Germinal center (tissue), 1 donor: ENCODE measurements at regions not wholly inside any gene's neighbourhood (a gene's known extent, or its start where the extent isn't known, plus 50 kb on each side); places are given as distances from the start of the nearest gene placed in this dataset.

ENCODE experiments used
- DNase-seq: peaks from one replicate; pipeline ENCODE4 v3.0.0; 2012; ENCODE audit warnings: mixed read lengths, low spot score

DNA sequence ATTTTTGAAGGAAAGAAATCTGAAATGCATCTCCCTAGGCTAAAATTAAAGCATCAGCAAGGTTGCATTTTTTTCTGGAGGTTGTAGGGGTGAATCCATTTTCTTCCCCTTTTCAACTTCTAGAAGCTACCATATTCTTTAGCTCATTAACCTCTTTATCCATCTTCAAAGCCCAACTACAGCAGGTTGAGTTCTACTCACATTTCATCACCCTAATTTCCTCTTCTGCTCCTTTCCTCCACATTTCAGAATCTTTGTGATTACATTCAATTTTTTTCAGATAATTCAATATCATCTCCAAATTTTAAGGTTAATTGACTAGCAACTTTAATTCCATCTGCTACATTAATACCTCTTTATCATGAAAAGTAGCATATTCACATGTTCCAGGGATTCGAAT is 2655.7 kb upstream of the PCDH20 start:
- DNase-seq = no peak

DNA sequence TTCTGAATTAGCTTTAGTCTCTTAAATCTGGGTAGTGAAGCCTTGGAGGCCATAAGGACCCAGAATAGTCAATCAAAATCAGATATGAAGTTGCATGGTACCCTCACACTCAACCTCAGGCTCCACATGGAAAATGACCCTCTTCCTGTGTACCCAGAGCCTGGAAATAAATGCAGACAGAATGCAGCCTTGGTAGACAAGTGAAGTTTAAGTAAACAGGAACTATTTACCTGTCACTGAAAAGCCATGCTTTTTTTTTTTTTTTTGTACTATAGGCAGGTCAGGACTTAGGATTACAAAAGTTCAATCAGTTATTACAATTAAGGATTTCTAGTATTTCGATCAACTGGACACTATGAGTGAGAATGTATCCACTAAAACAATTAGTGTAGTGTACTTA is 2654.2 kb upstream of the PCDH20 start:
- no peak for DNase-seq

DNA sequence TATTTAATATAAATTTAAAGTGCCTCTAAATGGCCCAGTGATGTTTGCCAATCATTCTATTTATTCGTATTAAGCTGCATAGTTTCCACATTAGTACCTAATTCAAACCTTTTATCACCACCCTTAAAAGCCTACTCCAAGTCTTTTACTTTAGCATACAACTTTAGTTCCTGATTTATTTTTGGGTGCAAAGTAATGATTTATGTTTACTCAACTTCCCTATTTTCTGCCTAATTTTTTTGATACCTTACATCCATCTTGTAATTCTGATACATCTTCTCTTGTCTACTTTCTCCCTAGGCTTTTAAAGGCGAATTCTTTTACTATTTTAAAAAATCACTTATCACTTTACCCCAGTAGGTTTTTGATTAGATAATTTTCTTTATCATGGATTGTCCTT is 2651.1 kb upstream of the PCDH20 start:
- DNase-seq = no peak

DNA sequence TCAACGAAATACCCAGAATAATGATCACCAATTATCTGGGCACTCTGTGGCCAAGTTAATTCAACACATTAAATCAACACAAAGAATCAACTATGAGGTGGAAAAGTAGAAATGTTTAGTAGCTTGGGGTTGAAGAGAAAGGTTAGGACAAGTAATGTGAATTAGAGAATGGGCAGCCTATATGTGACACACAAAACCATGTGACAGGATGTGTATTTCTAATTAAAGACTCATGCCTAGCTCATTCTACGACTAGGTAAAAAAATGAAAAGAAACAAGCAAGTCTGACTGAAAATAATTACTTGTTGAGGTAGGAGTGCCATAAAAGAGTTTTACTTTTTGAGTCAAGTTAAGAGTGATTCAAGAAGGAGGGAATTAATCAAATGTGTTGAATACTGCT is 2646.0 kb upstream of the PCDH20 start:
- no peak for DNase-seq

DNA sequence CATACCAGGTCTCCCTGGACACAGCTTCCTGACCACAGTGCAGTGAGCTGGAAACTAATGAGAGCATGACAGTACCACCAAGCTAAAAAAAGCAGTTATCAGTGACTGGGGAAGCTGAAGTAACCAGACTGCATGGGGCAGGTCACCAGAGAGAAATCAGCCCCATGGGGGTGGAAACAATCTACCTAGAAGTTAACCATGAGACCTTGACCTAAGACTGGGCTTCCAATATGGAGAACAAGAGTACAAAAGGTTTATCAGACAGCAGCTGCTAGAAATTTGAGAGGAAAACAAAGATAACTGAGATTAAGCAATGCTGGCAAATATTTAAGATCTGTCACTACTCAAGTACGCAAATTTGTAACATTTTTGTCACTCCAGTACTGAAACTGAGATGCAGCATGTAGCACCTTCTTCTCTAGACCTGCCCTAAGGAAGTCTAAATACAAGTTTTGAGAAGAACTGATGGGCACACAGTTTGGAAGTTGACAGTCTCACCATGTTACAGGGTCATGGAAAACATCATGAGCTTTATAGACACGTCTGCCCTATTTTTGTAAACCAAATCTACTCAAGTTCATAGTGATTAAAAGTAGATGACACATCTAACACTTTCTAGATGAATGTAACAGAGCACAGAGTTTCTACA is 2641.8 kb upstream of the PCDH20 start:
- DNase-seq = no peak

DNA sequence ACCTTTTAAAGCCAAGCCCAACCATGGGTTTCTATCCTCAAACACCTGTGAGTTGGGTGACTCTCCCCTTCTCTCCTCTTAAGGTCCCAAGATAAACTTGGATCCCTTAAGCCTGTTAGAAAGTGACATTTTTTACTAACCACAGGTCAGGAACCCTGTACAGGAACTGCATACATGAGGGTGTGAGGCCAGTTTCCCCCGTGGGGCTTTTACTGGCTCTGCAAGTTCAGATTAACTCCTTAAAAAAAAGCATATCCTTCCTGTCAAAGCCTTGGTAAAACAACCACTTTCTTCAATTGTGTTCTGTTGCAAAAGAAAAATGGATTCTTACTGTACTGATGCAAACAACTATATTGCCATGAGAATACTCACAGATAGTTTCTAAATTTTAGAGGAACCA is 2638.7 kb upstream of the PCDH20 start:
- no peak for DNase-seq

DNA sequence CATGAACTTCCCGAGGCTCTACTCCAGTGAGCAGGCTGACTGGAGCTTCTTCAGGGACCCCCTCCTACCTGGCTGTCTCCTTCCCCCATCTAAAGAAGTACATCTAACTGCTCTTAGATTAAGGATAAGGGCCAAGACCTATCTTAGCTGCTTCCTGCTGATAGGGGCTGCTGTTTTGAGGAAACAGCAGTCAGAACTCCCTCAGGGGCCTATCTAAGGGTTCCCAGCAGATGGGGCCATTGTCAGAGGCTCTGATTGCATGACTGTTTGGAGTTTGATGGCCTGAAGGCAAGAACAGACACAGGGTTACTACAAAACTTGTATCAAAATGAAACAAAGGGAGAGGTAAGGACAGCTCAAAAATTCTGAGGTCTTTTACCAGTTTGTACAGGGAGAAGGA is 2636.9 kb upstream of the PCDH20 start:
- DNase-seq = no peak

DNA sequence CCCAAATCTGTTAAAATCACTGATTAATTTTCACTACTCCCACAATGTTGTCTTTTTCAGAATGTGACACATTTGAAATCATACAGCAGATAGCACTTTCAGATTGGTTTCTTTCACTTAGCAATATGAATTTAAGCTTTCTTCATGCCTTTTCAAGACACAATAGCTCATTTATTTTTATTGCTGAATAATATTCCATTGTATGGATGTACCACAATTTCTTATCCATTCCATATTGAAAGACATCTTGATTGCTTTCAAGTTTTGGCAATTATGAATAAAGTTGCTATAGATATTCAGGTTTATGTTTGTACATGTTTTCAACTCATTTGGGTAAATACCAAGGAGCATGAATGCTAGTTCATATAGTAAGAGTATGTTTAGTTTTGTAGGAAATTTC is 2635.6 kb upstream of the PCDH20 start:
- DNase-seq = no peak

DNA sequence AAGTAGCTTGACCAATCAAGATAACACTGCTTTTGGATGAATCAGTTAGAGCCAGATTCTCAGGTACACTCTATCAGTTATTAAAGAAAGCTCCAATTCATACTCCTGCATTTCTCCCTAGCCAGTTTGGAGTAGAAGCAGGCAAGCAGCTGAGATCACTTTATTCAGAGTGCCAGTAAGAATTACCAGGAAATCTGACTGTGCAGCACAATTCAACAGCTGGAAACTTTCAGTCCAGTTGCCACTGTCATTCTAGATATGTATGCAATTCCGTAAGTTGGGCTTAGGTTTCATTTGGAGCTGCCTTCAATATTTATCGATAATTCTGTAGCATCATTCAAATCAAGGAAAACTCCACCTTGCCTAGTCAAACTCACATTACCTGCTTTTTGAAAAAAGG is 2625.6 kb upstream of the PCDH20 start:
- DNase-seq = no peak

DNA sequence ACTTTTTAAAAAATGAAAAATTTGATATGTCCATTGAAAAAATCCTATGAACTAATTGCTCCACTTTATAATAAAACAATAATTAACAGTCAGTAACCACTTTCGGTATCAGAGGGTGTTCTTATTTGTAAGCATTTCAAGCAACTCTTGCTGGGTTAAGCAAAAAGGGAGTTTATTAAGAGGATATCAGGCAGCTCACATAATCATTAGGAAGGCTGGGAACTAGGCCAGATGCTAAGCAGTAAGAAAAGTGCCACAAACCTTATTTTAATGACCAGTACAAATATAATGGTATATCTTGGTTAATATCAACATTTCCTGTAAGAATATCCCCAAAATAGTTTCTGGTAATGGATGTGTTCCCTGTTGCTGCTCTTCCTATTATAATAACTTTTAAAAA is 2618.3 kb upstream of the PCDH20 start:
- no peak for DNase-seq

DNA sequence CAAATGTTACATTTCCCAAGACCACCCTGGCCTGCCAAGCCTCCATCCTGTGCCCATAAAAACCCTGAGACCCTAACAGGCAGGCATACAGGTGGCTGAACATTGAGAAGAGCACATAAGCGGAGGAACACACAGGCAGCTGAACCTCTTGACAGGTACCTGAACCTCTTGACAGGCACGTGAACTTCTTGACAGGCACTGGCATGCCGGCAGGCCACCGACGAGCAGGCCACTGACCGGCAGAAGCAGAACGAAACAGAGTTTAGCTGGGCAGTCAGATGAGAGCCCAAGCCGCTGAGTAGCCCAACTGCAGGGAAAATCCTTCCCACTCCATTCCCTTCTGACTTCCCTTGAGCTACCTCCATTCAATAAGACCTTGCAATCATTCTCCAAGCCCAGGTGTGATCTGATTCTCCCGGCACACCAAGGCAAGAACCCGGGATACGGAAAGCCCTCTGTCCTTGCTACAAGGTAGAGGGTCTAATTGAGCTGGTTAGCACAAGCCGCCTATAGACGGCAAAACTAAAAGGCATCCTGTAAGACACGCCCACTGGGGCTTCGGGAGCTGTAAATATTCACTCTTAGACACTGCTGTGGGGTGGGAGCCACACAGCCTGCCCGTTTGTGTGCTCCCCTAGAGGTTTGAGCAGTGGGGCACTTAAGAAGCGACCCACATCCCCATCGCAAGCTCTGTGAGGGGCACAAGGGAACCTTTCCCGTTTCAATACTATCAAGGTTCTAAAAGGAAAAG is 2613.9 kb upstream of the PCDH20 start:
- no peak for DNase-seq

DNA sequence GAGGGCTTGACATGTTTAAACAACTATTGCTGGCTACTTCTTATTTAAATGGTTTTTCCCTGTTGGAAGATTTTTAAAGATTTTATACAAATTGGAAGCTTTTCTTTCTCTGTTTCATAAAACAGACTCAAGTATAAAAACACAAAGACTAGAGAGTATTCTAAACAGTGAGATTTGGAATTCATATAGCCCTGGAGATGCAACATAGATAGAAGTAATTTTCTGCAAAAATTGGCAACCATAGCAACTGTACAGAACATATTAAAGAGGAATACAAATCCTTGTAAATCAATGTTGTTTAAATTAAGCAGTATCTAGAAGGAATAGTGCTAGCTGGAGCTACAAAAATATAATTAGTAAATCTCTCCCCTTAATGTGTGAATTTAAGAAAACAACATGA is 2612.9 kb upstream of the PCDH20 start:
- DNase-seq = no peak

DNA sequence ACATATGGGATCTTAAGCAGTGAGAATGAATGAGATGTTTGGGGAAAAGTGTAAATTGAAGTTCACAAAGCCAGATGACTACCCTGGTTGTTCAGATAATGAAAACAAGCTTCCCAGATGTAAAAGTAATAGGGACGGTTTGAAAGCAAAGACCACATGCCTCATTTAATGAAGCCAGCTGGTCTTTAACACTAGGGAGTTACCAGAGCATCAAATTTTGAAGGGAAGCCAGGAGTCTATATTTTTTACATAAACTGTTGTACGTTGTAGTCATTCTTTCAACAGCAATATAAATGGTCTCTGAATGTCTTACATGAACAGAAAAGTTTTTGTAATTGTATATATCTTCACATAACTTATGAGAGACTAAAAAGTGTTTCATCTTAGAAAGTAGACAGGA is 2604.5 kb upstream of the PCDH20 start:
- no peak for DNase-seq

DNA sequence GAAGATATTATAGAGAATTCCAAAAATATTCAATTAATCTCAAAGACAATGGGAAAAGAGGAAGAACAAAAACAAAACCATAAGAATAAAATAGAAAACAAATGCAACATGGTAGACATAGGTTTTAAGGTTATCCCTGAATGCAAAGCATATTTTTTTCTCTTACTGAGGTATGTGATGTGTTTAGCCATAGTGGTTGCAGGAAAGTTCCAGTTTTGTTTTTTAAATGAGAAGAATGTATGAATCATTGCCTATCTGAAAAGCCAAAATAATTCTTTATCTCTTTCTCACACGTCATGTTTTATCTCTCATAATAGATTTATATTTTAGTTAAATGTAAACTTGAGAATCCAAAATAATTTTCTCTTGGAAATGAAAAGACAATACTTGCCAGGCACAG is 2591.7 kb upstream of the PCDH20 start:
- DNase-seq = no peak

DNA sequence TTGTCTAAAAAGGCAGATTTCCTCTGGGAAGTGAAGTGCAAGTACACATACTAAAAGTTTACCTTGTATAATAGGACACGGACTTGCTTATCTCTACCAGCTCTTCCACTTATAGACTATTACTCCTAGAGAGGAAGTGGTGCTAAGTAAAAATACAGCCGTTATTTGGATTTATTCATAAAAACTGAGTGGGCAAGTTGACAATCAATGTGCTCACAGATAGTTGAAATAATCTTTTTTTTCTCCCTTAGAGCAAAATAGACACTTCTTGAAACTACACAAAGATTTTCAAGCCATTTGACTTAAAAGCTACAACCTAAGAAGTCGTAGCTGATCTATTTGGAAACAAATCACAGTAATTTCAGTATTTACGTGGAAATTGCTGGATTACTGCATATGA is 2584.7 kb upstream of the PCDH20 start:
- no peak for DNase-seq

DNA sequence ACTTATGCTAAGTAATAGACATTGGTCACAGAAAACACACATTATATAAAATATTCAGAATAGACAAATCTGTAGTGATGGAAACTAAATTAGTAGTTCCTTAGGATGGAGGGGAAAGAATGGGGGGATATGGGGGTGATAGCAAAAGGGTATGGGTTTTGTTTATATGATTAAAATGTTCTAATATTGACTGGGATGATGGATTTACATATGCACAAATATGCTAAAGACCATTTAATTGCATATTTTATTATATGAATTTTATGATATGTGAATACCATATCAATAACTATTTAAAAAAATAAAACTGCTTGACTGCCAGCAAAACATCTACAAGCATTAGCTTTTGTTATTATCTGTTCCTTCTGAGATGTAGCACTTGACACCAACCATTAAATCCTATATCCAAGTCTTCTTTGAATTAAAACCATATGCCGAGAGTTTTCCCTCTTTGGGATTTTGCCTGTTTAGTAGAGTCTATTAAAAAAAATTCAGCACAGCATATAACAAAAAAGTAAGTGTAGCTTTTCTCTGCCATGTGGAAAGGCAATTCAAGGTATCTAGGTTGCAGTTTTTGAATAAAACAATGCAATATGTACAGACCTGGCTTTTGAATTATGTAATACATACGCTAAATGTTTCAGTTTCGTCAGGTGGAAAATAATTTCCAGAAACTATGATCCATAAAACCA is 2584.1 kb upstream of the PCDH20 start:
- DNase-seq = no peak

DNA sequence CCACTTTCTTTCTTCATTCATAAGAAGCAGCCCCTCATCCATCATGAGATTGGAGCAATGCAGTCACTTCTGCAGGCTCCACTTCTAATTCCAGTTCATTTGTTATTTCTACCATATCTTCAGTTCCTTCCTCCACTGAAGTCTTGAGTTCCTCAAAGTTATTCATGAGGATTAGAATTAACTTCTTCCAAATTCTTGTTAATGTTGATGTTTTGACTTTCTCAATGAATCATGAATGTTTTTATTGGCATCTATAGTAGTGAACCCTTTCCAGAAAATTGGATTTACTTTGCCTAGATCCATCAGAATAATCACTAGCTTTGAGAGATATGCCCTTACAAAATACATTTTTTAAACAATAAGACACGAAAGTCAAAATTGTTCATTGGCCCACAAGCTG is 2567.7 kb upstream of the PCDH20 start:
- no peak for DNase-seq

DNA sequence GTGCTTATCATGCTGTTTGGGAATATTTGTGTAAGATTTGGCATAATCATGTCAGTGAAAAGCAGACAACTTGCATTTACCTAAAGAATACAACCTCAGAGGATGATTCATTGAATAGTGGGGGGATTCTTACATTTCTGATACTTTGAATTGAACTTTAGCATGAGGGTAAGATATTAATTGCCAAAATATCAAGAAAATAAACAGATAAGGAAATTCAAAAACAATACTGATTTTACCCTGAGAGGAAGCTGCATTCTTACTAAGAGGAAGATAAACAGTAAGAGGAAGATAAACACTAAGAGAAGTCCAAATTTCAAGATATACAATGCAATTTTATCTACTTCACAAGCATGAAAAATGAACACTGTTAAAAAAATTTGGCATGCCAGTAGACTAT is 2564.3 kb upstream of the PCDH20 start:
- DNase-seq = no peak

DNA sequence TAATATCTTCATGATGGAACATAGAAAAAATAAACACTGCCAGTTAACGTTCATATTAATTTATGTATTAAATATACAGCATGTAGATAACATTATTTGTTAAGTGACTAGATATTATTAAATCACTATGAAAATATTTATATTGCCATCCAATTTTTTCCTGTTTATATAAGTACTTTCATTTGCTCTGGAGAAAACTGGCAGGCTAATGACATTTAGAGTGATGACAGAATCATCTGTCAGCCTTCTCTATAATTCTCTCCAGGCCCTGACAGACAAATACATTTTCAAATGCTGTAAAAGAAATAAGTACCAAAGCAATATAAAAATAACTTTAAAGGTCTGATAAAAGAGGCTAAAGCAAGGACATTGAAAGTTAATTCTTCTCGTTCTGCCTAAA is 2556.7 kb upstream of the PCDH20 start:
- DNase-seq = no peak

DNA sequence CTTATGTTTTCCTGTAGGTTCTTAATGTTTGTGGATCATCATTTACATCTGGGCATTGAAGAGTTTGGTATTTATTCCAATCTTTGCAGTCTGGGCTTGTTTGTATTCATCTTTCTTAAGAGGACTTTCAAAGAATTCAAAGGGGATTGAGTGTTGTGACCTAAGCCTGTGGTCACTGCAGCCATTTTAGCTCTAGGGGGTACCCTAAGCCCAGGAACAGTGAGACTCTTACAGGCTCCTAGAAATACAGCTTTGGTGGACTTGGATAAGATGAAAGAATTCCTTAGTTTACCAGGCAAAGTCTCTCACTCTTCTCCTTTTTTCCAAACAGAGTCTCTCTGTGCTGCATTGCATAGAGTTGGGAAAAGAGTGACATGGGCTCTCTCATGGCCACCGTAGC is 2539.0 kb upstream of the PCDH20 start:
- no peak for DNase-seq

DNA sequence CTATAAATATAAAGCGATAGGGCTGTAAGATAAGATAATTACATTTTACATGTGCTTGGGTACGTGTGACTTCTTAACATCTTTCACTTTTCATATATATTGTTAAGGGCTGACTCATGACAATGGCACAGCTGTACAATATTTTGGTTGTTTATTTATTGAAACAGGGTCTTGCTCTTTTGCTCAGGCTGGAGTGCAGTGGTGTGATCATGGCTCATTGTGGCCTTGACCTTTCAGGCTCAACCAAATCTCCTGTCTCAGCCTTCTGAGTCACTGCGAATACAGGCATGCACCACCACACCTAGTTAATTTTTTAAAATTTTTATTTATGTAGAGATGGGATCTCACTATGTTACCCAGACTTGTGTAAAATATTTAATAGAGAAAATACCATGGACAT is 2532.4 kb upstream of the PCDH20 start:
- no peak for DNase-seq

DNA sequence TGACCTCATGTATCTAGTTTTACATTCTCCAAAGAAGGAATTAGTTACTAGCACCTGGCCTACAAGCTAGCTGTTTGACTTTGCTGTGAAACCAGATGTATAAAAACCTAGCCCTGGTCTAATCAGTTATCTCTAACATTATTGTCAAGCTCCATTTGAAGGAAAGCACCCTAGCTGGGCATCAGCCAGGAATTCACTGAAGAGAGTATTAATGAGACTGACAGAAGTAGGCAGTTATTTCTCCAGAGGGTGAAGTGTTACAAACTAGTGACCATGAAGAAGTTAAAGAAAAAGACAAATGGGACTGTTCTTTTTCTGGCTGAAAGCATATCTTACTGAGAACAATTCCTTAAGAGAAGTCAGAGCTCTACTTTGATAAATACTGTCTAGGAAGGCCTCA is 2529.3 kb upstream of the PCDH20 start:
- no peak for DNase-seq

DNA sequence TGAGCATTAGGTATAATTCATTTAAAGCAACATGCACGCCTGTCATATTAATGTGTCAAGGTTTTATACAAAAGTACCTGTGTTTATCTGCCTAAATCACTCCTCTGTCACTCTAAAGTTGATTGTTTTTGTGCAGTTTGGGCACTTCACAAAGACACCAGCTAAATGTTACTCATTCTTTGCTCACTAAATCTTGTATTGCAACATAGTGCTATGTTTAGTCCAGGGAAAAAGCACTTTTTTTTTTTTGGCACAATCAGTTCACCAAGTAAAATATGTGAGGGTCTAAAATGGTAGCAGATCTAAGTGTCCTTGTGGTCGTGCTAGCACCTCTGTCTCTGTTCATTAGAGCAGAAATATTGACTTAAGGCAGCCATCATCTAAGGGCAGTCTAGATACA is 2526.7 kb upstream of the PCDH20 start:
- no peak for DNase-seq

DNA sequence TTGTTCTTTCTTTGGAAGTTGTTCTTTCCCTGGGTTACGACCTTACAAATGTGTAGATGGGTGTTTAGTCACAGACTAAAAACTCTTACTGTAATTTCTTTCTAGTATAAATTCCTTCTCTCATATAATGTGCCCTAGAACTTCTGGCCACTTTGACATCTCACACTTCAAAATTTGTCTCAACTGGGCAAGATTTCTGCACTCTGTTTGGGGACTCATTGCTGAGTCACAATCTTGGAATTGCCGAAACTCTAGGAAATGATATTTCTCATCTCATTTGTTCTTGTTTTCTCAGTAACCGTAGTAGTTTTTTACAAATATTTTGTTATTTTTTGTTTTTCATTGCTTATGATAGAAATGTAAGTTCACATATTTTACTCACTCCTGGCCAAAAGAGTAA is 2523.2 kb upstream of the PCDH20 start:
- no peak for DNase-seq
